Hypothalamus (tissue), 51 donors: ENCODE measurements at regions not wholly inside any gene's neighbourhood (a gene's known extent, or its start where the extent isn't known, plus 50 kb on each side); places are given as distances from the start of the nearest gene placed in this dataset.
"Not testable (repeated sequence)": the region's sequence is repeated elsewhere in the genome, so short reads cannot be mapped to it uniquely, and the experiment has no call there.

Experiments used
- DNase-seq, 51 donors: peaks; one replicate each; lab custom pipeline; 2025; lab: John Stamatoyannopoulos, UW

DNA sequence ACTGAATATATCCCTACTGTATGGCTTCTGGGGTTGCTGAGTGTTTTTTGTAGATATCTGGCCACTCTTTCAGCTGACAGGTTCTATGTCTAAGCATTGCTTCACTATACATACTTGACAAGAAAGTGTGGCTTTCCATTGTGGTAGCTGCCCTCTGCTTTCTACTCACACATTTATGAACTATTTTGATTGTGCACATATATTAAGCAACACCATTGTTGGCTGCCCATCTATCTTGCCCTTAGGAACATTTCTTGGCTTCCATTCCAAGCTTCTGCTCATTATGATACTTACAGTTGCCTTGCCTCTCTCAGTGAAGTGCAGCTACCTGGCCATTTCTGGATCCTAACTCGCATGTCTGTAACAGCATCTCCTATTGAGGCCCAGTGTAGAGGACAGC is 153.6 kb upstream of the MOCS2 start:
- no peak for DNase-seq

DNA sequence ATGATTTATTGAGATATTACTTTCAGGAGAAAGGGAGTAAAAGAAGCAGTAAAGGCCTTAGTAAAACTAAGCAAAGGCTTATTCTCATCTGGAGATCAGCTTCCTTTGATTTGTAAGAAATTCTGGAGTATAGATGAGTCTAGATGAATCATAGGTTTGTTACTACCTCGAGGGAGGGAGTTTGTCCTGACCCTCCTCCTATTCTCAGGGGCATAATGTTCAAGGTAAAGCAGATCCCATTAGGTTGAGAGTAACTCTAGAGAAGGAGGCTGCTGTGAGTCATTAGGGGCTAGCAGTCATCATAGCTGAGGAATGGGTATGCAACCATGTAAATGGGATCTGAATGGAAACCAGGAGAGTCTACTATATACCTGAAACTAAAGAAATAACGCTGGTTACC is 155.5 kb upstream of the MOCS2 start:
- DNase-seq = no peak

DNA sequence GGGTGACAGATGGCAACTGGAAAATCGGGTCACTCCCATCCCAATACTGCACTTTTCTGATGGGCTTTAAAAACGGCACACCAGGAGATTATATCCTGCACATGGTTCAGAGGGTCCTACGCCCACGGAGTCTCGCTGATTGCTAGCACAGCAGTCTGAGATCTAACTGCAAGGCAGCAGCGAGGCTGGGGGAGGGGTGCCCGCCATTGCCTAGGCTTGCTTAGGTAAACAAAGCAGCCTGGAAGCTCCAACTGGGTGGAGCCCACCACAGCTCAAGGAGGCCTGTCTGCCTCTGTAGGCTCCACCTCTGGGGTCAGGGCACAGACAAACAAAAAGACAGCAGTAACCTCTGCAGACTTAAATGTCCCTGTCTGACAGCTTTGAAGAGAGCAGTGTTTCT is 158.7 kb upstream of the MOCS2 start:
- not testable (repeated sequence) for DNase-seq

DNA sequence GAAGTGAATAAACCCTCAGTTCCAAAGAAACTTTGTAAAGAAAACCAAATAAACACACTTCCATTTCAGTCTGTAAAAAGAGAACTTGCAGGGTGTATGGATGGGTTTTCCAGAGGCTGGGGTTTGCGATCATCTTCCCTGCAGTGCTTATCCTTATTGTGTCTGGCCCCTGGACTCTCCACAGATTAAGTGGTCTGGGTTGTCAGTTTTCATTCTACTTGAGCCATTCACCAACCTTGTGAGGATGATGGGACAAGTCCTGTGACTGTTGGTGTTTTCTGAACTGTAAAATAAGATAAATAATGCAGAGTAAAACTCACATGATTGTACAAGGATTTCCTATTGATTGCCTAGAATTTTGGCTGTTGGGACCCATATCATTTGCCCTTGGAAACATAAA is 166.1 kb upstream of the MOCS2 start:
- DNase-seq = no peak

DNA sequence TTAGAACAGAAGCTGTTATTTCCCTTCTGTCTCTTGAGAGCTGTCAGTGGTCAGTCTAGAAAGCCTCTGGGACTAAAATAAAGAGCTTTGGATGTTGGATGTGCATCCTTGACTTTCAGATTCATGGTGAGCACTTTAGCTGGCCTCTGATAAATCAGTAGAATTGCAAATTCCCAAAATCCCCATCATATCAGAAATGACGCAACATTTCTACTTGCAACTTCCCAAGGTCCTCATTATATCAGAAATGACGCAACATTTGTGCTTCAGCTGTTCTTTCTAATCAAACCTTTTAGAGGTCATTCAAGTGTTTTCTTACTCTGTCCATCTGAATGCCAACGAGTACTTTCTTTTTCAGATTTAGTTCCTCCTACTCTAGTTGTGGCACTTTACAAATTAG is 167.3 kb upstream of the MOCS2 start:
- no peak for DNase-seq

DNA sequence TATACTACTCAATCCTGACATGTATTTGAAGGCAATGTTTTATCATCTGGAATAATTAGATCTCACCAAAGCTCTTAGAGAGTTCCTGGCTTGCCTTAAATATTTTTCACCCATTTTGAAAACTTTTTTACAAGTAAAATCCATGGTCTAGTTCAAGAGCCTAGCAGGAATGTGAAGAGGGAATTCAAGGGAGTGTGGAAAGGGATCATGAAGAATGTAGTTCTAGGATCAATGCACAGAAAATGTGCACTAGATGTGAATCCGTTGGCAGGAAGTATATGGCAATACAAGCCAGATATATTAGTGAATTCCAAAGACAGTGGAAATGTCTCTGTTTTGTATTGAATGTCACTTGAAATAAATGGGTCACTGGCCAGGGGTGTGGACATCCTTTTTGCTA is 167.9 kb upstream of the MOCS2 start:
- no peak for DNase-seq

DNA sequence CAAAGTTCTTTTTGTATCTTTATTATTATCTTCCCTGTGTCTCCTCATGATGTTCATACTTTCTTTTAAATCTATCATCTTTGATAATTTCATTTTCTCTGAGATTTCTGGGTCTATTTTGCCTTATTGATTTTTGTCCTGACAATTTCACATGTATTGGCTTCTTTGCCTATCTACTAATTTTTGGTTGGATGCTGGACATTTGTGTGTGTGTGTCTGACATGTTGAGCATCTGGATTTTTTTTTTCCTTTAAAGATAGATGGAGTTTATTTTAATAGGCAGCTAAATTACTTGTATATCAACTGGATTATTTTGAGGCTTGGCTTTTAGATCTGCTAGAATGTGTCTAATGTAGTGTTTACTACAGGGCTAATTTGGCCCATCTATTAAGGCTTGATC is 178.0 kb upstream of the MOCS2 start:
- DNase-seq = no peak

DNA sequence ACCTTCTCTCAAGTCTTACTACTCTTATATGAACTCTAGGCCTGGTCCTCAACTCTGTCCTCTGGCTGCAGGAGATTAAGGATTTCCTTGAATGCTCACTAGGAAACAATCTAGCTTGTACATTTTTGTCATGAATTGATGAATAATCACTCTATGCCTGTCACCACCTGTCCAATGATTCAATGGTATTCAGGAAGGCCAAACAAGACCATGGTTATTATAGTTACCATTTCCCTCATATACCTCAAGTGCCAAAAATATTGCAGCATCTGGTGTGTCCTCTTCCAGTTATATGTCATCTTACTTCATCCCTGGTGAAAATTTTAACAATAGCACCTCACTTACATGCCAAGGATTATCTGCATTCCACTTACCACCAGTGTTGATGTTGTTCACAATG is 179.0 kb upstream of the MOCS2 start:
- DNase-seq = no peak

DNA sequence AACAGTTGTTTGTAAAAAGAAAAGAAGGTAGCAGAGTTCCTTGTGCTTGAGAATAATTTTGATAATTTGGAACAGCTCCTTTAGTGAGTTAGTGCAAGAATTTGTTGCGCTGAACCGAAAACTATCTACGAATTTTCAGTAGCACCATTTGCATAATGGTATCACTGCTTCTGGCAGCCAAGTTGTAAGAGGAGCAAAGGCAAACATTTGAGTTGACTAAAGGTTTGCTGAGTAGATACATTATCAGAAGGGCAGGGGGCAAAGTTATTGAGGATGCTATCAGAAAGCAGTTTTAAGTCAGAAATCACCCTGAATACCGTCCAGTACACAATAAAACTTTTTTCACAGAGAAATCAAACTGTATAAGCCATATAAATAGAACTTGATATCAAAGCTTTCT is 181.5 kb upstream of the MOCS2 start:
- no peak for DNase-seq

DNA sequence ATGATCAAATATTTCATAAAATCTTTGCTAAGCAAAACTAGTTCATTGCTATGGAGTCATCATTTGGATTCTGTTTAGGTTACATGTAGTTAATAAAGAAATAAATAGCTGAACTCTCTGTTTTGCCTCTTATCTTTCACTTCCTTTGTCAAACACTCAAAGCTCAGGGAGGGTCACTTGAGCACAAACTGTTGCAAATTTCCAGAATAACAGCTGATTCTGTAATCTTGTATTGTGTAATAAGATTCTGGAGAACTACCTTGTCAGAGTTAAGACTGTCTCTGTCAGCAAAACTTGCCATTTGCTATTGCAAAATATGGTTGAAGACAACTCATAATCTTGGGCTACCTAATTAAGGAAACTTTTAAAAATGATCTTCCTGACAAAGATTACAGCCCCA is 182.0 kb upstream of the MOCS2 start:
- no peak for DNase-seq

DNA sequence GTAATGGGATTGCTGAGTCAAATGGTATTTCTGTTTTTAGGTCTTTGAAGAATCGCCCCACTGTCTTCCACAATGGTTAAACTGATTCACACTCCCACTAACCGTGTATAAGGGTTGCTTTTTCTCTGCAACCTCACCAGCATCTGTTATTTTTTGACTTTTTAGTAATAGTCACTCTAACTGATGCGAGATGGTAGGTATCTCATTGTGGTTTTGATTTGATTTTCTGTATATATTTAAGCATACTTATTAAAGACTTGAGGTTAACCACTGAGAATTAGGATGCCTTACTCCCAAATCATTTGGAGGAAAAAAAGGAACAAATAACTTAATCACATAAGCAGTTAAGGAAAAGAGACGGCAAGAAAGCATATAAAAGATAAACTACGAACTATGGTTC is 181.6 kb upstream of the FST start:
- DNase-seq = no peak

DNA sequence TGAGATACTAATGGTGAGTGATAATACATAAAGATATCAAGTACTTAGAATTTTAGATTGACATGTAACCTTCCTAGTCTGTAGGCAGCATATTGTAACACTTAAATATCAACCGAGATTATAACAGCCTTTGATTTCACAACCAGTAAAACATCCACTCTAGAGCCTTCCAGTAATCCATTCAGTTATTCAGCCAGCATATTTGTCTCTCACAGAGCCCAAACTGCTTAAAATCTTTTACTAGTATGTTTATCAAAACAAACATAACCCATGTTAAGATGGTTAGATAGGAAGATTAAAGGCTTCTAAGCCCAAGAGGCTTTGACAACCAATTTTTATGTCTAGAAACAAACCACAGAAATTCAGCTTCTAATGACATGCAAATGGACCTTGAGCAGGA is 177.9 kb upstream of the FST start:
- DNase-seq = no peak

DNA sequence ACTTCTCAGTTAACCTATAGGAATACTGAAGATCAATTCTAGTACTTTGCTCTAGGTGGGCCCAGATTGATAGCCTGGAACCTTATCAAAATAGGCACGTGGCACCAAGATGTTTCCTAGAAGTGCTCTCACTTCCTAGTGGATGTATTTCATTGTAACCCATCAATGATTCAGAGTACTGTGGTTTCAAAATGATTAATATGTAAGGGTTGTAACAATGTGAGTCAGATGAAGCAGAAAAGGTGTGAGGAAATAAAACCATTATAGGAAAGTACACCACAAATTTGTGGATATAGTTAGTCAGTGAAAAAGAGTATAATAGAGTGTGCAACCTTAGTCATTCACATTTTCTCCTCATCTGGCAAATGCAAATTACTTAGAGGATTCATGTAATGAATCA is 177.3 kb upstream of the FST start:
- DNase-seq = no peak

DNA sequence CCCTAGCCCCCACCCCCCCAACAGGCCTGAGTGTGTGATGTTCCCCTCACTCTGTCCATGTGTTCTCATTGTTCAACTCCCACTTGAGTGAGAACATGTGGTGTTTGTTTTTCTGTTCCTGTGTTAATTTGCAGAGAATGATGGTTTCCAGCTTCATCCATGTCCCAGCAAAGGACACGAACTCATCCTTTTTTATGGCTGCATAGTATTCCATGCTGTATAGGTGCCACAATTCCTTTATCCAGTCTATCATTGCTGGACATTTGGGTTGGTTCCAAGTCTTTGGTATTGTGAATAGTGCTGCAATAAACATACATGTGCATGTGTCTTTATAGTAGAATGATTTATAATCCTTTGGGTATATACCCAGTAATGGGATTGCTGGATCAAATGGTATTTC is 175.1 kb upstream of the FST start:
- DNase-seq = not testable (repeated sequence)

DNA sequence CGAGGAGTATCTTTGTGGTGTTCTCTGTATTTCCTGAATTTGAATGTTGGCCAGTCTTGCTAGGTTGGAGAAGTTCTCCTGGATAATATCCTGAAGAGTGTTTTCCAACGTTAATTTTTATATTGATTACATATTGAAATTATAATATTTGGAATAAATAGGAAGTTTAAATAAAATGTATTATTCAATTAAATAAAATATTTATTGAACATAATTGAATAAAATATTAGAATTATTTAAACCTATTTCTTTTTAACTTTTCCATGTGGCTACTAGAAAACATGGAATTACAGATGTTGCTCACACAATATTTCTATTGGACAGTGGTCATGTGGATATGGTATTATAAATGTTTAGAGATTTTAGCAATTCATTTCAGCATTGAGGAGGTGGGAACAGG is 170.8 kb upstream of the FST start:
- no peak for DNase-seq

DNA sequence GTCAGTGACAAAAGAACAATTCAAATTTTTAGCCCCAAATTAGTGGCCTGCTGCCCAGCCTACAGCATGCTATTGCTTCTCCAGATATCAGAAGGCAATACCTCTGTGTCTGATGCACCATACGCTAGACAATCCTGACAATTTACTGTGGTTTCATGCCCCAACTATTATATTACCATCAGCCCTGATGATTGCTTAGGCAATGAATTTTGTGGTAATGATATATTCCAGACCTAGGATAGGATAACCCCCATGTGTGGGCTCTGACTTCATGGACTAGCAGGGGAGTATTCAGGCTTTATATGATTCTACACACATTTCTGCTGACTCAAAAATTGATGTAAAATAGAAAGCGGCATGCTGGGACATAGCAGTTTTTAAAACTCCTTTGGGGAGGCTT is 168.7 kb upstream of the FST start:
- DNase-seq = no peak

DNA sequence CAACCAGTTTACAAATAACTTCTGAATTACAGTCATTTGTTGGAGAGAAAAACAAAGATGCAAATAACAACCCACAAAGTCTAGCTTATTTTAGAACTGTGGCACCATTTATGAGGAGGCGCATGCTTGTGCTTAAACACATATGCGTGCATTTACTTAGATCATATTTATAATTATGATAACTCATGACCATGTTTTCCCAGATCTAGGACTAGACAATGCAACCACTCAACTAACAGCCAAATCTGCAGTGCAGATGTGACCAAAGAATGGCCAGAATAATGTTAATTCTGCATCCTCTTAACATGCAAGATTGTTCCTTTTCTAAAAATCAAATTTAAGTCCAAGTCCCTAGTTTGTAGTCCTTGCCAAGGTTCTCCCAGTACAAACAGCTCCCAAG is 167.3 kb upstream of the FST start:
- DNase-seq = no peak

DNA sequence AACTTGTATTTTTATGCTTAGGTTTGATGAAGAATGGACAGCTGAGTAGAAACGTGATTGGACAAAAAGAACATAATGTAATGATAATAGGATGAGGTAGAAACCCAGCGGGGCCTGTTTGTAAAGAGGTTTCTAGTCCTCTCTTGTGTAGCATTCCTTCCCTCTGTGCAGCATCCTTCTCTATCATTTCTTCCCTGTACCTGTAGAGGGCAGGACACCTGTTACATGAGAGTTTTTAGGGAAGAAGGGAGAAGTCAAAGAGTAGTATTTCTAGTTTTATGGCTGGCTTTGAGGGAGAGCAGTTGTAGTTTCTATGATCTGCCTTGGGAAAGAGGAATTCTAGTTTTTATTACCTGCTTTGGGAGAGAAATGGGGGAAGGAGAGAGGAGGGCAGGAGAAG is 162.1 kb upstream of the FST start:
- no peak for DNase-seq

DNA sequence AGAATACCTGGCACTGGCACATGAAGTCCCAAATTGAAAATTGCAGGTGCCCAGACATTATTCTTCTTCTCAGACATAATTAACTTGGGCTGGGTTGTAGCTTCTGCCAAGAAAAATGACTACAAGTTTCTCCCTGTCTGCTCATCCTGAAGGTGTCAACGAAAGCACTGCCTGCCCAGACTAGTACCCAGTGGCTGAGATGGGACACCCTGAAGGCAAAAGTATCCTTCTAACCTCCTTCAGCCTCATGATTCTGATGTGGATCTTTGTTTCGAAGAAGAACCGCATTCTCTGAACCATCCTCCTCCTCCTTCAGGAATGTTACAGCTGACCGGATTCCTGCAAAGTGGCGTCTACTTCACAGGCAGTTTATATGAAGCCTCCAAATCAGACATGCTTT is 161.1 kb upstream of the FST start:
- DNase-seq = no peak

DNA sequence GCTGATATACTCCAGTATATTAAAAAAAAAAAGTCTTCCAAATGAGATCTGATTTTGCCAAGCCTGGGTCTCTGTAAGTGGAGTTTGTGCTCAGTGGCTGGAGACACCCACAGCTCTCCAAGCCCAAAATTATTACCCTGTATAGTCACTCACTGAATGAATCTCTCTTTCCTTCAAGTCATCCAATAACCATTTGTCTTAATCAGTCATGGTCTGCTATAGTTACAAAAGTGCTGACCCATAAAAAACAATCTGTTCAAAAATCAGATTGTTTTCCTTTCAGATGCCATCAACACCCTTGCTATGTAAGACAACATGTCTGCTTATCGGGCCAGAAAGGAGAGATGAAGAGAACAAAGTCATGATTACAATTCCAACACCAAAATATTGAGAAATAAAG is 159.4 kb upstream of the FST start:
- no peak for DNase-seq

DNA sequence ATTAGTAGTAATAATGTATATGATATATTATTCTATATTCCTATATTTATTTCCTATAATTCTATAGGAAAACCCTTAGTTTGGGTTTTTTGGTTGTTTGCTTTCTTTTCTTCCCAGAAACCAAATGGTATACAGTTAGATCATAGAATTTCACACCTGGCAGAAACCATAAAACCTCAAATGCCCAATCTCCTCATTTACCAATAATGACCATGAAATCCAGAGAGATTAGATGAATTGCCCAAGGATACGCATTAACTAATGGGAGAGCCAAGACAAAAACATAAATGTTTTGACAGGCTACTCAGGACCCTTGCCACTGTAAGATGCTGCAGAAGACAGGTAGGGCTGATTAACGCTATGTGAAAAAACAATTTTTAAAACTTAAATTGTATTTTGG is 158.7 kb upstream of the FST start:
- DNase-seq = no peak

DNA sequence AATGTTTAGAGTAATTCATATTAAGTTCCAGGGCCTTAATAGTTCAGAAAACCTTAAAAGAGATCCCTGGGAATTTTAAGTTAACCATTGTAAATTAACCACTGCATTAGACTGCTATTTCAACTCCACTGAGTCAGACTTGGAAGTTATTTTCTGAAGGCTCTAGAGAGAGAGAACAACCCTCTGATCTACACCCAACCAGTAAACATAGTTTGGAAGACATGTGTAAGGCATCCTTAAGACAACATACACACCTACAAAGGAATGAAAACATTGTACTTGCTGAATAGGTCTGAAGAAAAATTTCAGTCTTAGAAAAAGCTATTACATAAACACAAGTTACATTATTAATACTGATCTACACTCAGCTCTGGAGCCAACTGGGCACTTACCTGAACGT is 158.2 kb upstream of the FST start:
- no peak for DNase-seq

DNA sequence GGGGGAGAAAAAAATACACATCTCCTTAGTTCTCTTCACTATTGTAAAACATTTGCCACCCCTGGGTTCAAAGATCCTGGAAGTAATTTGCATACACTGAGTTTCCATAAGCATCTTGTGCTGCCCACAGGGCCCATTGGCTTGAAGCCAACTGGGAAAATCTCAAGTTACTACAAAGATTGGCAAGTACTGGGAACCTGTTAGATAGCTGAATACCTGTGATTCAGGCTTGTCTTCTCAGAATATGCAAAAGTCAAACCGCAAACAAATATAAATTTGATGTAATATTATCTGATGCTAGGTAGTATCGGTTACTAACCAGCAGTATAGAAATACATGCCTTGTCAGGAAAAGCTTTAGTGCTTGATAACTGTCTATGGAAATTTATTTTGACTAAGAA is 156.9 kb upstream of the FST start:
- DNase-seq = no peak

DNA sequence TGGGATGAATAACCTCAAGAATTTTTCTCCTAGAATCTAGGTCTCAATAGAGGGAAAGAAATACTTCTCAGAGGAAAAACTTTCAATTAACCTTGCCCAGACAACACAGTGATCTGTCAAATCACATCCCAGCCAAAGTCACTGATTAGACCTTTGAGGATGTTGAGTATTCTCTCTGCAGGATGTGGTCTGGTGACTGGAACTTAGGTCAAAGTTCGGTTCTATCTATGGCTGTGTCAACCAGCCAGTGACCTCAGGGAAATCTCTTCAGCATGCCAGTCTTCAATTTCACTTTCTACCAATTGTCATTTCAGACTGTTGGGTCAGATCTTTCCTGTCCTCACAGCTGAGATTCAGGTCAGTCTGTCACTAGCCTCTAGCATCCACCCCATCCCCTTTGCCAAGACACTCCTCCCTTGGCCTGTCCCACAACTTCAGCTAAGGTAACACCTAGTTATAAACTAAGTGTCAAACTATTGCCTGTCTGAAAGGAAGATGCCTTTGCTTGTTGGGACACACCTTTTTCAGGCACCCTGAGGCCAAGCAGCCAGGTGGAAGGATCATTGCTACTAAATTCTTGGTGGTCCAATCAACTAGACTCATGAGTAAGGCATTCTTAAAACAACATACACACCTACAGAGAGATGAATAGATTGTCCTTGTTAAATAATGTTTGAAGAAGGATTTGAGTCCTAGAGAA is 156.3 kb upstream of the FST start:
- DNase-seq = no peak
